ENCODE measurements at regions not wholly inside any gene's neighbourhood (a gene's known extent, or its start where the extent isn't known, plus 50 kb on each side); places are given as distances from the start of the nearest gene placed in this dataset.

- DNase-seq (ENCODE audit: low read depth) = no peak
- no peak for TF ChIP-seq CTCF (IDR thresholded peaks at IDR 0.05; ENCODE audit: control insufficient read depth, extremely low read depth, insufficient read depth)
- no peak overlapping the region for H3K4me3 ChIP-seq (ENCODE audit: low read depth, low read length)
Measured at GRCh38 chr1:95453053-95453452, 219.0 kb downstream of the RWDD3 start.

- peak; percentile 46; the same call in 1 of the 2 replicates for TF ChIP-seq CTCF (IDR thresholded peaks at IDR 0.05; ENCODE audit: control insufficient read depth, extremely low read depth, insufficient read depth)
- DNase-seq (ENCODE audit: low read depth) = no peak
- no peak overlapping the region for H3K4me3 ChIP-seq (ENCODE audit: low read depth, low read length)
Measured at GRCh38 chr1:95467036-95467435, 233.0 kb downstream of the RWDD3 start.

GRCh38 chr1:95475686-95476457, 241.9 kb downstream of the RWDD3 start:
- H3K4me3 ChIP-seq (ENCODE audit: low read depth, low read length) = no peak overlapping the region
- DNase-seq (ENCODE audit: low read depth) = no peak
- TF ChIP-seq CTCF (IDR thresholded peaks at IDR 0.05; ENCODE audit: control insufficient read depth, extremely low read depth, insufficient read depth) = no peak

- TF ChIP-seq CTCF (IDR thresholded peaks at IDR 0.05; ENCODE audit: control insufficient read depth, extremely low read depth, insufficient read depth) = no peak
- no peak overlapping the region for H3K4me3 ChIP-seq (ENCODE audit: low read depth, low read length)
- DNase-seq (ENCODE audit: low read depth) = no peak
Measured at GRCh38 chr1:95496307-95496706, 262.3 kb downstream of the RWDD3 start.

- no peak for TF ChIP-seq CTCF (IDR thresholded peaks at IDR 0.05; ENCODE audit: control insufficient read depth, extremely low read depth, insufficient read depth)
- no peak overlapping the region for H3K4me3 ChIP-seq (ENCODE audit: low read depth, low read length)
- DNase-seq (ENCODE audit: low read depth) = no peak
Measured at GRCh38 chr1:95496773-95497172, 262.8 kb downstream of the RWDD3 start.

- DNase-seq (ENCODE audit: low read depth) = no peak
- no peak overlapping the region for H3K4me3 ChIP-seq (ENCODE audit: low read depth, low read length)
- no peak for TF ChIP-seq CTCF (IDR thresholded peaks at IDR 0.05; ENCODE audit: control insufficient read depth, extremely low read depth, insufficient read depth)
Measured at GRCh38 chr1:95497566-95497965, 263.6 kb downstream of the RWDD3 start.
